HG03159 (cell line): ENCODE measurements at regions not wholly inside any gene's neighbourhood (a gene's known extent, or its start where the extent isn't known, plus 50 kb on each side); places are given as distances from the start of the nearest gene placed in this dataset.
"Not testable (repeated sequence)": the region's sequence is repeated elsewhere in the genome, so short reads cannot be mapped to it uniquely, and the experiment has no call there.

Source experiments
- ATAC-seq: cut with Tn5 transposase; IDR thresholded peaks from one replicate; pipeline ENCODE4 v1.9.1; 2021; ENCODE audit warnings: mild to moderate bottlenecking, moderate library complexity; ENCODE audit not compliant: unreplicated experiment

DNA sequence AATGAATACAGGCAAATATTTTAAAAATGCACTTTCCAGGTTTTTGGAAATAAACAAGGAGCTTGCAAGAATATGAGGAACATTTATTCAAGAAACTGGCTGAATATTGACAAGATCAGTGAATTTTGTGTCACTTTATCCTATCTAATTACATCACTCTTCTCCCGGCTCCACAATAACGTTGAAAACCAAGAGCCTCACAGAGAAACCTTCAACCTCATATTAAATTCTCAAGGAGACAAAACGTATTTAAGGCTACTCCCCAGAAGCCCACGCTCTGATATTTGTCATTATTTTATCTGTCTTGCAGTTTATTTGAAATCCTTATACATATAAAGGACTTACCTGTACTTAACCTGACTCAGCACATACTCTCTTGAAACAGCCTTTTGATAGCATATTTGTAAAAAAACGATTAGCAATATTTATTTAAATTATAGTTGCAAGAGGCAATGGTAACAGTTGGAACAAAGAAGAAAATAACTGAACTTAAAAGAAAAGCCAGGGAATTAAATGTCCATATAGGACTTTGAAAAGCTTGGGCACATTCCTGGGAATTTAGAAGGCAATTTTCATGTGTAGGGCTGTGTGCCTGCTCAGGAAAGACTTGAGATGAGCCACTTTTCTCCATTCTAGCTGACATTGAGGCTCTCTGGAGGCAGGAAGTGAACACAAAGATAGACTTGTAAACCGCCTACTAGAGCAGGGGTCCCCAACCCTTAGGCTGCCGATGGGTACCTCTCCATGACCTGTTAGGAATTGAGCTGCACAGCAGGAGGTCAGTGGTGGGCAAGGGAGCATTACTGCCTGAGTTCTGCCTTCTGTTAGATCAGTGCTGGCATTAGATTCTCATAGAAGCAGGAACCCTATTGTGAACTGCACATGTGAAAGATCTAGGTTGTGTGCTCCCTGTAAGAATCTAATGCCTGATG is 636.4 kb downstream of the SLC16A7 start:
- ATAC-seq: no peak

DNA sequence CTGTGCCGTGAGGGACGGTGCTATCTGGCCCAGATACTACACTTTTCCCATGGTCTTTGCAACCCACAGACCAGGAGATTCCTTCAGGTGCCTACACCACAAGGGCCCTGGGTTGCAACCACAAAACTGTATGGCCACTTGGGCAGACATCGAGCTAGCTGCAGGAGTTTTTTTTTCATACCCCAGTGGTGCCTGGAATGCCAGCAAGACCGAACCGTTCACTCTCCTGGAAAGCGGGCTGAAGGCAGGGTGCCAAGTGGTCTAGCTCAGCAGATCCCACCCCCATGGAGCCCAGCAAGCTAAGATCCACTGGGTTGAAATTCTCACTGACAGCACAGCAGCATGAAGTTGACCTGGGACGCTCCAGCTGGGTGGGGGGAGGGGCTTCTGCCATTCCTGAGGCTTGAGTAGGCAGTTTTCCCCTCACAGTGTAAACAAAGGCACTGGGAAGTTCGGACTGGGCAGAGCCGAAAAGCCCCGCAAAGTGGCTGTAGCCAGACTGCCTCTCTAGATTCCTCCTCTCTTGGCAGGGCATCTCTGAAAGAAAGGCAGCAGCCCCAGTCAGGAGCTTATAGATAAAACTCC is 638.9 kb downstream of the SLC16A7 start:
- not testable (repeated sequence) for ATAC-seq

DNA sequence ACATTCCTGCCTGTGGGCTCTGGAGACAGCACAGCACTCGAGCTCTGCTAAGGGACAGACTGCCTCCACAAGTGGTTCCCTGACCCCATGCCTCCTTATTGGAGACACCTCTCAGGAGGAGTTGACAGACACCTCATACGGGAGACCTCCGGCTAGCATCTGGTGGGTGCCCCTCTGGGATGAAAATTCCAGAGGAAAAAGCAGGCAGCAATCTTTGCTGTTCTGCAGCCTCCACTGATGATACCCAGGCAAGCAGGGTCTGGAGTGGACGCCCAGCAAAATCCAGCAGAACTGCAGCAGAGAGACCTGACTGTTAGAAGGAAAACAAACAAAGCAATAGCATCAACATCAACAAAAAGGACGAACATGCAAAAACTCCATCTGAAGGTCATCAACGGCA is 639.4 kb downstream of the SLC16A7 start:
- ATAC-seq: no peak

GRCh38 chr12:60236416-60236815 is 640.6 kb downstream of the SLC16A7 start:
- not testable (repeated sequence) for ATAC-seq

DNA sequence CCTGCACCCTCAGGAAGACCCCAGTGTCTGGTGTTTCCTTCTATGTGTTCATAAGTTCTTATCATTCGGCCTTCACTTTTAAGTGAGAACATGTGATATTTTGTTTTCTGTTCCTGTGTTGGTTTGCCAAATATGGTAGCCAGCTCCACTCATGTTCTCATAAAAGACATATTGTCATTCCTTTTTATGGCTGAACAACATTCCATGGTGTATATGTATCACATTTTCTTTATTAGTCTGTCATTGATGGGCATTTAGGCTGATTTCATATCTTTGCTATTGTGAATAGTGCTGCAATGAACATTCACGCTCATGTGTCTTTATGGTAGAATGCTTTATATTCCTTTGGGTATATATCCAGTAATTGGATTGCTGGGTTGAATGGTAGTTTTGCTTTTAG is 645.1 kb downstream of the SLC16A7 start:
- no peak for ATAC-seq

DNA sequence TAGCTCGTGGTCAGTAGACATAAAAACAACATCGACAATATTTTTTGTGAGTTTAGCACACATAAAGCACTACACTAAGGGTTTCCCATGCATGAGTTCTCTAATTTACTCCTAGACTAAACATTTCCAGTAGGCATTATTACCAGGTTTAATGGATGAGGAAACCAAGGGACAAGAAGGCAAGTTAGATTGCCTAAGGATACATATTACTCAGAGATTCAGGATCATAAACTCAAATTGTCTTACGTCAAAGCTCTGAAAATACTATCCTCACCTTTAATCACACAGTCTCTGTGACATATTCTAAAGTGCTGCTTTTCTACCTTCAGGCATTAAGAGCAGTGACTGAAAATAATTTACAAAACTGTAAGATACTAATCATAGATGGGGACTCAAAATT is 655.3 kb downstream of the SLC16A7 start:
- no peak for ATAC-seq

DNA sequence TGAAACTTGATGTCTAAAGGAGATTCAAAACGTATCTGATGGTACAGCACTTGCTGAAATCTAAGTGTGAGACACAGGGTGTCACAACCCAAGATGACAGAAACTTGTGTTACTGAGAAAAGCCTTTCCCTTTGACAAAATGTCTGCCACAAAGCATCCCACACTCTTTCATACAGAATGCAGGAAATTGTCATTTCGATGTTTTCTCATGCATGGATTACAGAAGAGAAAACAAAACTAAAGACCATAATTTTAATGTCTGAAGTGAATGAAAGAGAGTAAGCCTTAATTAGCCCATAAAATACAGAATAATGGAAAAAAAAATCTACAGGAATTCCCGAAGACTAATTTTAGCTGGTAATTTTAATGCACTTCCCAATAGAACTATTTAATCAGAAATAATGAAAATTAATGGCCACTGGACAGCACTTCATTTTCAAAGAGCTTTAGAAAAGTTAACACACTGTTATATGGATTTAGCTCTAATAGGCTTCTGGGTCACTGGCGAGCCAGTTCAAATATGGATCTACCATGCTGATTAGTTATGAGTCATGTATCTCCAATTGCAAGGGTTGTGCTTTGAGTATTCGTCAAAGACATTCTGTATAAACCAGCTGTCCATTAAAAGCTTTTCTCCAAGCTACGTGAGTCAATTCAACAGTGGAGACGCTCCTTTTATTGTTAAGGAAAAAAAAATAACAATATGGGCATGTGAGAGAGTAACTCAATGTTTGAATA is 656.7 kb downstream of the SLC16A7 start:
- ATAC-seq: no peak

DNA sequence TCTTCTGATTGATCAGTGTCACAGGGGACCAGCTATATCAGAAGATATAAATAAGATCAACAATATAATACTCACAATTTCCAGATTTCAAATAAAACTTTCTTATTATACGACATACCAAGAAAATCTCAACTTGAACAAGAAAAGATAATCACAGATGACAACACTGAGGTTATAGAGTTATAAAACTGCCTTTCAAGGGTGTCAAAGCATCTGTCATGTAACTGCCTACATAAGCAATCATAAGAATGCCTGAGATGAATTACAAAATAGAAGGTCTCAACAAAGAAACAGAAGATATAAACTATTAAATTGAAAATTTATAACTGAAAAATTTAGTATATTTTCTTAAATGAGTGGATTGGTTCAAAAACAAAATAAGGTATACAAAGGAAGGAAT is 659.2 kb downstream of the SLC16A7 start:
- ATAC-seq: no peak

DNA sequence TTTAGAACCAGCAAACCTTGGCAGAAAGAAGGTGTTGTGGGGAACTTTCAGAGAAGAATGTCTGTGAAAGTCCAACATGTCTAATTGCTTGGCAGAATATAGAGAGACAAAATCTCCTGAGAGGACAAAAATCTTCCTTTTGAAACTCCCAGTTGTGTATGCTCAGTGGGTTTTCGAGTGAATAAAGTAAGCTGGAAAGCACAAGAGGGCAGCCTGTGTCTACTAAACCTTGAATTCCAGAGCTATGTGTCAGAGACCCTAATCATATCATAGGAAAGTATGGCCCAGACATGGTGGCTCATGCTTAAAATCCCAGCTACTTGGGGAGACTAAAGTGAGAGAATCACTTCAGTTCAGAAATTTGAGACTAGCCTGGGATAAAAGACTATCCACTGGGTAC is 661.2 kb downstream of the SLC16A7 start:
- no peak for ATAC-seq

DNA sequence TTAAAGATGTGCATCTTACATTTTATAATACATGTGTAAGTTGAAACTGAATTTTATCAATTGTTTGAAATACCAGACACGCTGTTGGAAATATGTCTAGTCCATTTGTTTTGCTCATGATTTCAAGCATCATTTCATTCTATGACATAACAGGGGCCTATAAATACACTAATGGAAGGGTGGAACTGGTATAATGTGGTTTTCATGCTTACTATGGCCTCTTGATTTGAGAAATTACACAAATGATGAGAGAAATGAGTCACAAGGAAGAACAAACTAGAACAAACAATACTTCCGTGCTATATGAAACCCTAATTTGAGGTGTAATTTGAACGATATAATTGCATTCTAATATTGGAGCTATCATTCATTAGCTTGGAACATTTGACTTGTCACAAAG is 663.4 kb downstream of the SLC16A7 start:
- ATAC-seq: no peak

- ATAC-seq: no peak
These were observed 666.5 kb downstream of the SLC16A7 start for GRCh38 chr12:60262378-60262777.

GRCh38 chr12:60263161-60263560 is 667.3 kb downstream of the SLC16A7 start:
- no peak for ATAC-seq

DNA sequence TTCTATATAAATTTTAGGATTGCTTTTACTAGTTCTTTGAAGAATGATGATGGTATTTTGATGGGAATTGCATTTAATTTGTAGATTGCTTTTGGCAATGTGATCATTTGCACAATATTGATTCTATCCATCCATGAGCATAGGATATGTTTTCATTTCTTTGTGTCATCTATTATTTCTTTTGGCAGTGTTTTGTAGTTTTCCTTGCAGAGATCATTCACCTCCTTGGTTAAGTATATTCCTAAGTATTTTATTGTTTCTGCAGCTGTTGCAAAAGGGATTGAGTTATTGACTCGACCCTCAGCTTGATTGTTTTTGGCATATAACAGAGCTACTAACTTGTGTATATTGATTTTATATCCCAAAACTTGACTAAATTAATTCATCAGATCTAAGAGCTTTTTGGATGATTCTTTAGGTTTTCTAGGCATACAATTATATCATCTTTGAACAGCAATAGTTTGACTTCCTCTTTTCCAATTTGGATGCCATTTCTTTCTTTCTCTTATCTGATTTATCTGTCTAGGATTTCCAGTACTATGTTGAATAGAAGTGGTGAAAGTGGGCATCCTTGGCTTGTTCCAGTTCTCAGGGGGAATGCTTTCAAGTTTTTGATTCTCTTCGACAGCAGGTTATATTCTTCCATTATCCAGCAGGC is 668.1 kb downstream of the SLC16A7 start:
- no peak for ATAC-seq

DNA sequence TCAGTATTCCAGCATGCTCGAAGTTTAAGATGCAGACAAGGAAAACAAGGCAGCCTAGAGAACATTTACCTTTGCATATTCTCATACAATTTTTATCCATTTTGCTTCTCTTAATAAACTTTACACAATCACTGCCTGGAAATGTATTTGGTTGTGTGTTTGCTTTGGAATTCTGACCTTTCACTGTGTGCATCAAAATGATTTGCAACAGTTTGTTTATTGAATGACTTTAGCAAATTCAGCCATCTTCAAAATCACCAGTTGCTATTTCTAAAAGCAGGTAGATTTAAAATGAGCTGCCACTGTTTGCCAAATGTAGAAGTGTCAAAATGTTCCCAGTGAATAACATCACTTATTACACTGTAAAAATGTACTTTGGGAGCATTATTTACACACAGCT is 669.9 kb downstream of the SLC16A7 start:
- ATAC-seq: no peak

- ATAC-seq: no peak
These were observed 670.6 kb downstream of the SLC16A7 start for GRCh38 chr12:60266381-60266852.

DNA sequence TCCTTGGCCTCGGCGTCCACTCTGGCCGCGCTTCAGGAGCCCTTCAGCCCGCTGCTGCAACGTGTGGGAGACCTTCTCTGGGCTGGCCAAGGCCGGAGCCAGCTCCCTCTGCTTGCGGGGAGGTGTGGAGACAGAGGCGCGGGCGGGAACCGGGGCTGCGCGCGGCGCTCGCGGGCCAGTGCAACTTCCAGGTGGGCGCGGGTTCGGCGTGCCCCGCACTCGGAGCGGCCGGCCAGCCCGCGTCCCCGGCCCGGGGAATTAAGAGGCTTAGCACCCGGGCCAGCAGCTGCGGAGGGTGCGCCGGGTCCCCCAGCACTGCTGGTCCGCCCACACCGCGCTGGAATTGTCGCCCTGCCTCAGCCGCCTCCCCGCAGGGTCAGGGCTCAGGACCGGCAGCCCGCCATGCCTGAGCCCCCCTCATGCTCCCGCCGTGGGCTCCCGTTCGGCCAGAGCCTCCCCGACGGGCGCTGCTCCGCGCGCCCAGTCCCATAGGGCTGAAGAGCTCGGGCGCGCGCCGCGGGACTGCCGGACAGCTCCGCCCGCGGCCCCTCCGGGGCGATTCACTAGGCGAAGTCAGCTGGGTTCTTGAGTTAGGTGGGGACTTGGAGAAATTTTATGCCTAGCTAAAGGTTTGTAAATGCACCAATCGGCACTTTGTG is 673.9 kb downstream of the SLC16A7 start:
- no peak for ATAC-seq

DNA sequence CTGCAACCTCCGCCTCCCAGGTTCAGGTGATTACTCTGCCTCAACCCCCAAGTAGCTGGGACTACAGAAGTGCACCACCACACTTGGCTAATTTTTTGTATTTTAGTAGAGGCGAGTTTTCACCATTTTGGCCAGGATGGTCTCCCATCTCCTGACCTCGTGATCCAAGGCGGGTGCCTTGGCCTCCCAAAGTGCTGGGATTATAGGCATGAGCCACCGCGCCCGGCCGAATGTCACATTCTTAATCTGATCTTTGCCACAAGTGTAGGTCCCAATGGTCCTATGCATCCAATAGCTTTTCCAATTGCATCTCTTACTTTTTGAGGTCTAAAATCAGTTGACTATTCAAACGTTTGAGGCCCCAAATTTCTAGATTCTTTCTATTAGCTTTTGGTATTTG is 676.0 kb downstream of the SLC16A7 start:
- no peak for ATAC-seq

GRCh38 chr12:60278209-60278608 is 682.4 kb downstream of the SLC16A7 start:
- ATAC-seq: no peak

DNA sequence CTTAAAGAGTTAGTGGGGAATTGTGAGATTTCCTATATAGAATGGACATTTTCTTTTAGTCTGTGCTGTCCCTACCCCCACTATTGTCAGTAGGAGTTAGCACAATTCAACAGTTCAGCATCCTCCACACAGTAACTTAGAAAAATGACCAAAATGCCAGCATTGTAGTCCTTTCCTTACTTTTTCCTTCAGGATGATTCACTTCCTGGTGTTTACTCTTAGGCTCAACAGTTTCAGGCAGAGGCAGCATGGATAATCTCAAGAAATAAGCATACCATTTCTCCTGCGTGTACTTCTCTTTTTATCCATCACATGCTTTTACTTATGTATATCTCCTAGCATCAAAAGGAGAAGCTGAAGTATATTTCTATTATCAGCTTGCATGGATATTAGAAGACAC is 683.4 kb downstream of the SLC16A7 start:
- ATAC-seq: no peak

DNA sequence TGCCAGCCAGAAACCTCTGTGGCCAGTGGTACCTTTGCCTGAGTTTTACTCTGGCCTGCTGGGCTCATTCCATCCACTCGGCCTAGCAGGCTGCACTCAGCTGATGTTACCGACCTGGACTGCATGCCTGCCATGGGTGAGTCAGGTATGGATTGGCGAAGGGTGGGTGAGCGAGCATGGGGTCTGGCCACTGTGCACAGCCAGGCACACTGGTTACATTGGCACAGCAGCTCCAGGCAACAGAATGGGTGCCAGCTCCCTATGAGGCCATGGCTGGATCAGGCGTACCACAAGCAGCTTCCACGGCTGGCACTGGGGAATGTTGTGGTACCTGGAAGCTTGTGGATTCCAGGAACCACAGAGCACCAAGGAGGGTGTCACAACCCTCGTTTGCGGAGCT is 685.7 kb downstream of the SLC16A7 start:
- ATAC-seq: no peak

DNA sequence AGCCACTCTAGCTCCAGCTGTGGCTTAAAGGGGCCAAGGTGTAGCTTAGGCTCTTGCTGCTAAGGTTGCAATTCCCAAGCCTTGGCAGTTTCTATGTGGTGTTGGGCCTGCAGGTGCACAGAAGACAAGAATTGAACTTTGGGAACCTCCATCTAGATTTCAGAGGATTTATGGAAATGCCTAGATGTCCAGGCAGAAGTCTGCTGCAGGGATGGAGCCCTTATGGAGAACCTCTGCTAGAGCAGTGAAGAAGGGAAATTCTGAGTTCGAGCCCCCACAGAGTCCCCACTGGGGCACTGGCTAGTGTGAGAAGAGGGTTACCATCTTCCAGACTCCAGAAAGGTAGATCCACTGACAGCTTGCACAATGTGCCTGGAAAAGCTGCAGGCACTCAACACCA is 694.7 kb downstream of the SLC16A7 start:
- ATAC-seq: no peak
